Gastroesophageal sphincter (tissue), 4 donors: ENCODE measurements at regions not wholly inside any gene's neighbourhood (a gene's known extent, or its start where the extent isn't known, plus 50 kb on each side); places are given as distances from the start of the nearest gene placed in this dataset.

Experiments
- ATAC-seq: fragments of 150-250 bp; one replicate; pipeline ENCODE4 v1.9.1; 2016; ENCODE audit warnings: mild to moderate bottlenecking, moderate library complexity
- H3K27ac ChIP-seq, 4 donors: fragments of 200-600 bp; sonication (generic) in 3 of 4; 1 replicate in 3 of 4; 2 replicates in 1 of 4; pipeline ENCODE4 v1.5.1; 2016 to 2019
- H3K27me3 ChIP-seq: fragments of 200-600 bp; sonication (generic); one replicate; pipeline ENCODE4 v1.5.1; 2019
- H3K36me3 ChIP-seq, 2 donors: fragments of 200-600 bp; sonication (generic); one replicate each; pipeline ENCODE4 v1.5.1; 2019; ENCODE audit warnings: control low read depth in 1 of 2
- H3K4me1 ChIP-seq, 3 donors: fragments of 200-600 bp; sonication (generic); 1 replicate in 2 of 3; 2 replicates in 1 of 3; pipeline ENCODE4 v1.5.1; 2016 to 2019; ENCODE audit warnings: control low read depth in 2 of 3
- H3K4me3 ChIP-seq, 2 donors: fragments of 200-600 bp; sonication (generic); one replicate each; pipeline ENCODE4 v1.5.1; 2019; ENCODE audit warnings: mild to moderate bottlenecking in 1 of 2, moderate library complexity in 1 of 2
- H3K9me3 ChIP-seq, 3 donors: fragments of 200-600 bp; sonication (generic); one replicate each; pipeline ENCODE4 v1.5.1; 2017 to 2019; ENCODE audit warnings: control low read depth in 2 of 3
- EP300 ChIP-seq: sonication (generic); formaldehyde crosslinking; IDR thresholded peaks from one replicate; pipeline ENCODE4 v1.6.1; 2017; ENCODE audit warnings: antibody characterized with exemption, mild to moderate bottlenecking
- POLR2A ChIP-seq, 2 donors: fragments of 450-650 bp; IDR thresholded peaks; one replicate each; pipeline ENCODE4 v1.6.1; 2017; ENCODE audit warnings: antibody characterized with exemption in 2 of 2, mild to moderate bottlenecking in 2 of 2, moderate library complexity in 1 of 2
- POLR2AphosphoS5 ChIP-seq: sonication (generic); formaldehyde crosslinking; IDR thresholded peaks from one replicate; pipeline ENCODE4 v1.6.1; 2017; ENCODE audit warnings: antibody characterized with exemption
- WGBS, 2 donors: methylation state at CpG; one replicate each; pipeline ENCODE4 v1.1.5; 2018; ENCODE audit warnings: low coverage in 1 of 2; 5-methylcytosine and 5-hydroxymethylcytosine counted together
- TF ChIP-seq, protein P1 (sequence below), 4 experiments: fragments of 200-600 bp in 2 of 4; fragments of 450-650 bp in 2 of 4; sonication (generic) in 1 of 4; IDR thresholded peaks; one replicate each; pipeline ENCODE4 v1.5.1; 2017 to 2019; ENCODE audit warnings: antibody characterized with exemption in 4 of 4, mild to moderate bottlenecking in 2 of 4, moderate library complexity in 2 of 4

- H3K9me3 ChIP-seq, result no peaks in the 10 kb centered on the region
- no peaks in the 10 kb centered on the region for H3K36me3 ChIP-seq
- no peak overlapping the region for H3K4me3 ChIP-seq
- H3K27me3 ChIP-seq, result no peaks in the 10 kb centered on the region
- TF ChIP-seq POLR2AphosphoS5 (no peak), EP300 (no peak), POLR2A (IDR thresholded peaks at IDR 0.05) (no peak)
- TF ChIP-seq, protein P1, sequence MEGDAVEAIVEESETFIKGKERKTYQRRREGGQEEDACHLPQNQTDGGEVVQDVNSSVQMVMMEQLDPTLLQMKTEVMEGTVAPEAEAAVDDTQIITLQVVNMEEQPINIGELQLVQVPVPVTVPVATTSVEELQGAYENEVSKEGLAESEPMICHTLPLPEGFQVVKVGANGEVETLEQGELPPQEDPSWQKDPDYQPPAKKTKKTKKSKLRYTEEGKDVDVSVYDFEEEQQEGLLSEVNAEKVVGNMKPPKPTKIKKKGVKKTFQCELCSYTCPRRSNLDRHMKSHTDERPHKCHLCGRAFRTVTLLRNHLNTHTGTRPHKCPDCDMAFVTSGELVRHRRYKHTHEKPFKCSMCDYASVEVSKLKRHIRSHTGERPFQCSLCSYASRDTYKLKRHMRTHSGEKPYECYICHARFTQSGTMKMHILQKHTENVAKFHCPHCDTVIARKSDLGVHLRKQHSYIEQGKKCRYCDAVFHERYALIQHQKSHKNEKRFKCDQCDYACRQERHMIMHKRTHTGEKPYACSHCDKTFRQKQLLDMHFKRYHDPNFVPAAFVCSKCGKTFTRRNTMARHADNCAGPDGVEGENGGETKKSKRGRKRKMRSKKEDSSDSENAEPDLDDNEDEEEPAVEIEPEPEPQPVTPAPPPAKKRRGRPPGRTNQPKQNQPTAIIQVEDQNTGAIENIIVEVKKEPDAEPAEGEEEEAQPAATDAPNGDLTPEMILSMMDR (IDR thresholded peaks at IDR 0.05), result no peak
- H3K27ac ChIP-seq, result no peak overlapping the region
- 51 to 64% methylated on average over 3 of the region's 4 CpGs for WGBS, 2 donors
- no peak for ATAC-seq
- no peaks in the 10 kb centered on the region for H3K4me1 ChIP-seq
Observed at GRCh38 chr11:79794484-79795393, 353.9 kb upstream of the TENM4 start.

DNA sequence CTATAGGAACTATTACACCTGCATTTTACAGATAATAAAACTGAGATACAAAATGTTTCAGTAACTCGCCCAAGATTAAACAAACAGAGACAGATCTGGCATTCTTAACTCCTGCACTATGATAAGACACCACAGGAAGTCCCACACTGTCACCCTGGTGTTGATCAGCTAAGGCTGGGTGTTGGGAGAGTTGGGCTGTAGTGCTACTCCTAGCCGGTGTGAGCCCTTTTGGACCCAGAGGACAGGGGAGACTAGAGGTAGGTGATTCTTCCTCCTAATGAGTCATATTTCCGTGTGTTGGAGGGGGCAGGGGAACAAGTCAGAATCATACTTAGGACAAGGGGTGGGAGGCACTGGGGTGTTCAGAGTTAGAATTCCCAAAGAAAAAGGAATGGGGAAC is 353.2 kb upstream of the TENM4 start:
- TF ChIP-seq EP300, result no peak
- no peak for TF ChIP-seq POLR2A (IDR thresholded peaks at IDR 0.05)
- H3K27me3 ChIP-seq, result no peaks in the 10 kb centered on the region
- no peak overlapping the region for H3K27ac ChIP-seq
- H3K4me3 ChIP-seq, result no peak overlapping the region
- 20 to 28% methylated on average over 1 to 2 of the region's 3 CpGs for WGBS, 2 donors
- H3K4me1 ChIP-seq, result no peaks in the 10 kb centered on the region
- ATAC-seq, result no peak
- no peaks in the 10 kb centered on the region for H3K36me3 ChIP-seq
- no peaks in the 10 kb centered on the region for H3K9me3 ChIP-seq

DNA sequence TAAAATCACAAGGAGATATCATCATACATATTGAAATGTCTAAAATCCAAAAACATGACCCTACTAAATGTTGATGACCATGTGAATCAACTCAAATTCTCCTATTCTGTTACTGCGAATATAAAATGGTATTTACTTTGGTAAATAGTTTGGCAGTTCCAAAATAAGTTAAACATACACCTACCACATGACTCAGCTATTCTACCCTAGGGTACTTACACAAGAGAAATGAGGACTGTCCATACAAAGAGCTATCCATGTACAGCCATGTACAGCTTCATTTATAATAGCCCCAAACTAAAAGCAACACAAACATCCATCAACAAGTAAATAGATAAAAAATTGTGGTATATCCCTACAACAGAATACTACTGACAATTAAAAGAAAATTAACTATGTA is 346.1 kb upstream of the TENM4 start:
- Histone ChIP-seq H3K4me3 (no peak overlapping the region), H3K9me3 (no peaks in the 10 kb centered on the region), H3K4me1 (no peaks in the 10 kb centered on the region), H3K36me3 (no peaks in the 10 kb centered on the region), H3K27me3 (no peaks in the 10 kb centered on the region), H3K27ac (no peak overlapping the region)
- TF ChIP-seq POLR2AphosphoS5 (no peak), POLR2A (IDR thresholded peaks at IDR 0.05) (no peak), EP300 (no peak)
- TF ChIP-seq, protein P1 (IDR thresholded peaks at IDR 0.05), result no peak
- no peak for ATAC-seq
- 73 to 100% methylated on average over 1 of the region's 1 CpG for WGBS, 2 donors

GRCh38 chr11:79783833-79784232 is 343.0 kb upstream of the TENM4 start:
- Histone ChIP-seq H3K36me3 (no peaks in the 10 kb centered on the region), H3K27me3 (no peaks in the 10 kb centered on the region), H3K4me3 (no peak overlapping the region), H3K27ac (no peak overlapping the region), H3K9me3 (no peaks in the 10 kb centered on the region), H3K4me1 (no peaks in the 10 kb centered on the region)
- WGBS, 2 donors, result 48% methylated on average over 4 of the region's 4 CpGs
- no peak for TF ChIP-seq POLR2A (IDR thresholded peaks at IDR 0.05)
- no peak for TF ChIP-seq POLR2AphosphoS5
- TF ChIP-seq EP300, result no peak
- TF ChIP-seq, protein P1 (IDR thresholded peaks at IDR 0.05), result no peak
- no peak for ATAC-seq

GRCh38 chr11:79768343-79768742 is 327.5 kb upstream of the TENM4 start:
- TF ChIP-seq EP300, result no peak
- Histone ChIP-seq H3K4me3 (no peak overlapping the region), H3K36me3 (no peaks in the 10 kb centered on the region), H3K27ac (no peak overlapping the region), H3K27me3 (no peaks in the 10 kb centered on the region), H3K9me3 (no peaks in the 10 kb centered on the region), H3K4me1 (no peaks in the 10 kb centered on the region)
- 0 to 50% methylated on average over 1 of the region's 1 CpG for WGBS, 2 donors
- no peak for ATAC-seq

DNA sequence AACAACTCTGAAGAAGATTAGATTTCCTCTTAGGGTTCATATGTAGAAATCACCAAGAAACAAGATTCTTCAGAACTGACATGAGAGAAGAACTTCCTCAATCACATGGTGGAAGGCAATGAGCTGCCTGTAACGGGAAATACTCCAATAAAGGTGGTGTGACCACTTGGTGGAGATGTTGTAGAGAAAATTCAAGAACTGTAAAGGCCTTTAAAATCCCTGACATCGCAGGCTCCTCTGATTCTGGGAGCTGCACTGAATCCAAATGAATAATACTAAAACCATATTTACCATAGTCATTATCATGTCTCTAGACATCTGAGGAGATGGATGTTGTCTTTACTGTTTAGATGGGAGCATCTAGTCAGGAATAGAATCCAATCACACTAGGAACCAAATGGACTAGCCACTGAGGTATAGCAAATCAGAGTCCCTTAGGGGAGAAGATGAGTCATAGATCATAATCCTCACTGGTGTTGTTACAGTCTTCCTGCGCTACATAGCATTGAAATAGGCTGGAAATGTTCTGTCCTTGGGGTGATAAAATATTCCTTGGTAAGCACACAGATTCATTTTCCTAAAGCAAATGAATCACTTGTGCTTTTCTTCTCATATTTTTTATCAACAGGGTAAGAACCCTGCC is 321.6 kb upstream of the TENM4 start:
- 45 to 56% methylated on average over 2 to 3 of the region's 3 CpGs for WGBS, 2 donors
- no peak for ATAC-seq

More for the DNA sequence above, 321.6 kb upstream of the TENM4 start:
- H3K27me3 ChIP-seq, result no peaks in the 10 kb centered on the region
- H3K4me3 ChIP-seq, result no peak overlapping the region
- no peaks in the 10 kb centered on the region for H3K9me3 ChIP-seq
- no peaks in the 10 kb centered on the region for H3K4me1 ChIP-seq
- no peaks in the 10 kb centered on the region for H3K36me3 ChIP-seq
- no peak overlapping the region for H3K27ac ChIP-seq
- TF ChIP-seq EP300 (no peak), POLR2A (IDR thresholded peaks at IDR 0.05) (no peak), POLR2AphosphoS5 (no peak)
- TF ChIP-seq, protein P1 (IDR thresholded peaks at IDR 0.05), result no peak
